ENCODE measurements at regions not wholly inside any gene's neighbourhood (a gene's known extent, or its start where the extent isn't known, plus 50 kb on each side); places are given as distances from the start of the nearest gene placed in this dataset.

DNA sequence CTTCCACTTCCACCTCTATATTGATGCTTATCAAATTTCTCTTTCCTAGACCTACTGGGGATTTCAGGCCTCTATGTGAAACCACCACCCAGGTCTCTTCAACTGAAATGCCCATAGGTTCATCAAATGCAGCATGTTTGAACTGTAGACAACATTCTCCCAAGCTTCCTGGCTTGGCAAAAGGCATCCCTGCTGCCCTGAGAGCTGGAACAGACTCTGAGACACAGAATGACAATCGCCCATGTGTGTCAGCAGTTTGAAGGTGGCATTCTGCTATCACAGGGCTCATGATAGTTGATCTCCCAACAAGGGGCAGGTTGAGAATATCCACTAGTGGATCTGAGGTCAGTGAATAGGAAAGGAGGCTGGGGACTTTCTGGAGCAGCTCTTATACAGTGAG is 200.7 kb downstream of the RPLP1 start:
- TF ChIP-seq, protein P1, sequence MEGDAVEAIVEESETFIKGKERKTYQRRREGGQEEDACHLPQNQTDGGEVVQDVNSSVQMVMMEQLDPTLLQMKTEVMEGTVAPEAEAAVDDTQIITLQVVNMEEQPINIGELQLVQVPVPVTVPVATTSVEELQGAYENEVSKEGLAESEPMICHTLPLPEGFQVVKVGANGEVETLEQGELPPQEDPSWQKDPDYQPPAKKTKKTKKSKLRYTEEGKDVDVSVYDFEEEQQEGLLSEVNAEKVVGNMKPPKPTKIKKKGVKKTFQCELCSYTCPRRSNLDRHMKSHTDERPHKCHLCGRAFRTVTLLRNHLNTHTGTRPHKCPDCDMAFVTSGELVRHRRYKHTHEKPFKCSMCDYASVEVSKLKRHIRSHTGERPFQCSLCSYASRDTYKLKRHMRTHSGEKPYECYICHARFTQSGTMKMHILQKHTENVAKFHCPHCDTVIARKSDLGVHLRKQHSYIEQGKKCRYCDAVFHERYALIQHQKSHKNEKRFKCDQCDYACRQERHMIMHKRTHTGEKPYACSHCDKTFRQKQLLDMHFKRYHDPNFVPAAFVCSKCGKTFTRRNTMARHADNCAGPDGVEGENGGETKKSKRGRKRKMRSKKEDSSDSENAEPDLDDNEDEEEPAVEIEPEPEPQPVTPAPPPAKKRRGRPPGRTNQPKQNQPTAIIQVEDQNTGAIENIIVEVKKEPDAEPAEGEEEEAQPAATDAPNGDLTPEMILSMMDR (IDR thresholded peaks at IDR 0.05): no peak
- TF ChIP-seq EP300 (IDR thresholded peaks at IDR 0.05): no peak

All from sigmoid colon (tissue), 4 donors.